ENCODE measurements at regions not wholly inside any gene's neighbourhood (a gene's known extent, or its start where the extent isn't known, plus 50 kb on each side); places are given as distances from the start of the nearest gene placed in this dataset.
A peak's percentile ranks its signal among the peaks of the same experiment; 100 is the strongest.
"Not testable (repeated sequence)": the region's sequence is repeated elsewhere in the genome, so short reads cannot be mapped to it uniquely, and the experiment has no call there.

DNA sequence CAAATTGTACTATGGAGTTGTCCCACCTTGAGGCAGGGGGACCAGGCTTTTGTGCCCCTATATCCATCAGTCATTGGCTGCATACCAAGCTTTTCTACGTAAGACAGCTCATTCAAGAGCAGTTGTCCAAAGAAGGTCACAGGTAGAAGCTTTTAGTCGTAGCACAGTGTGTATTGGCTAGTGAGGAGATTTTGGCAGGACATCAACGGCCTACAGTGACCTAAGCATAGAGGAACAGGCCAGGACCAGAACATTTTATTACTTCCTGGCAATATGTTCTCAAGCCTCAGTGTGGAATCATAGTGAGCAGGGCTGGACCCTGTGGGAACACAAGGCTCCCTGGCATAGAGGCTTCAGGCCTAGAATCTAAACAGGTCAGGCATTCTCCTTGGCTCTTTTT lies 105.4 kb upstream of the ANKRD28 start:
- H3K9me3 ChIP-seq = no peaks in the 10 kb centered on the region
- peaks cover 8 to 23% (median 15%) of the 10 kb centered on the region in 3 donors for H3K4me1 ChIP-seq
- H3K36me3 ChIP-seq = no peaks in the 10 kb centered on the region
- H3K27me3 ChIP-seq = no peaks in the 10 kb centered on the region
- H3K4me3 ChIP-seq = no peak overlapping the region
- H3K27ac ChIP-seq = peak overlapping the region; percentile 78 to 87 (median 84)
- peak; percentile 93 for ATAC-seq
- WGBS, 2 donors (ENCODE audit: low coverage in 1 of 2) = 15 to 38% methylated on average over 3 of the region's 3 CpGs
- TF ChIP-seq POLR2A (IDR thresholded peaks at IDR 0.05) (no peak), CTCF (IDR thresholded peaks at IDR 0.05) (no peak), EP300 (IDR thresholded peaks at IDR 0.05) (peak; percentile 67), POLR2AphosphoS5 (IDR thresholded peaks at IDR 0.05) (peak; percentile 89)

DNA sequence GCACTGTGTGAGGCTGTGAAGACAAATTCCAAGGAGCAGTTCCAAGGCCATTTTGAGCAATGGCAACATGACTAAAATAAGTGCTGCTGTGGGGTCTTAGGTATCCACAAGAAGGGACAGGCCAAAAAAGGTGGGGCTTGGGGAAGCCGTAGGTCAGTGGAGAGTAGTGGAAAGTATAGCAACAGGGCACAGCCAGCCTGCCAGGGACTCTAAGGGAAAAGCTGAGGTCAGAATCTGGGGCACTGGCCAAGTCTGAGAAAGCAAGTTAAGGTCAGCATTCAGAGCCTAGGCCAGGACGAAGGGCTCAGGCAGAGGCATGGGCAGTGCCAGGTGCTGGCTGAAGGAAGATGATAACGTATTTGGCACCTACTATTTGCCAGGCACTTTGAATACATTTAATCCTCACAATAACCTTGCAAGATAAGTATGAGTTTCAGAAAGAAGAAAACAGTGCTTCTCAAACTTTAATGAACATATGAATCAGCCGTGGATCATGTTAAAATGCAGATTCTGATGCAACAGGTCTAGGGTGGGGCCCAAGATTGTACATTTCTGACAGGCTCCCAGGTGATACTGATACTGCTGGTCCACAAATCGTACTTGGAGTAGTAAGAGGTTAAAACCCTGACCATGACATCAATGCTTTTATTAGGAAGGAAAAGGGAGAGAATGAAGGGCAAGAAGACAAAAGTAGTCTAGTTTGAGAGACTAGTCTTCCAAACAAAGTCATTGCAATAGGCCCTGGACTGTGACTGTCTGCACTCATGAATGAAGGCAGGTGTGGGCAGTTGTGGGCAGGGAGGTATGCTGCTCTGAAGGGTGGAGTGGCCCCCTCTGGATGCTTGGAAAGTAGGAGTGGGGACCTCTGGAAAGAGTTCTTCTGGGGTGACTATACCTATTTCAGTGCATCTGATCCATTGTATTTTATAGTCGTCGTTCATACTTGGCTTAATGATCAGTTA lies 106.3 kb upstream of the ANKRD28 start:
- no peak overlapping the region for H3K4me3 ChIP-seq
- H3K27me3 ChIP-seq = no peaks in the 10 kb centered on the region

GRCh38 chr3:15905041-15905440 lies 107.3 kb upstream of the ANKRD28 start:
- ATAC-seq = no peak

More for the DNA sequence above, 106.3 kb upstream of the ANKRD28 start:
- peak overlapping the region; percentile 78 to 87 (median 84) for H3K27ac ChIP-seq
- ATAC-seq = peak; percentile 67
- TF ChIP-seq POLR2AphosphoS5 (IDR thresholded peaks at IDR 0.05) (peak; percentile 12), CTCF (IDR thresholded peaks at IDR 0.05) (no peak)
- WGBS, 2 donors (ENCODE audit: low coverage in 1 of 2) = 60 to 67% methylated on average over 4 to 7 of the region's 7 CpGs
- H3K9me3 ChIP-seq = no peaks in the 10 kb centered on the region
- no peaks in the 10 kb centered on the region for H3K36me3 ChIP-seq
- peaks cover 8 to 23% (median 15%) of the 10 kb centered on the region in 3 donors for H3K4me1 ChIP-seq

DNA sequence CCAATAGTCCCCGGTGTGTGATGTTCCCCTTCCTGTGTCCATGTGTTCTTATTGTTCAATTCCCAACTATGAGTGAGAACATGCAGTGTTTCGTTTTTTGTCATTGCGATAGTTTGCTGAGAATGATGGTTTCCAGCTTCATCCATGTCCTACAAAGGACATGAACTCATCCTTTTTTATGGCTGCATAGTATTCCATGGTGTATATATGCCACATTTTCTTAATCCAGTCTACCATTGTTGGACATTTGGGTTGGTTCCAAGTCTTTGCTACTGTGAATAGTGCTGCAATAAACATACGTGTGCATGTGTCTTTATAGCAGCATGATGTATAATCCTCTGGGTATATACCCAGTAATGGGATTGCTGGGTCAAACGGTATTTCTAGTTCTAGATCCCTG lies 109.6 kb upstream of the ANKRD28 start:
- not testable (repeated sequence) for H3K27me3 ChIP-seq, H3K4me3 ChIP-seq, H3K9me3 ChIP-seq, H3K36me3 ChIP-seq, H3K27ac ChIP-seq, ATAC-seq
- WGBS, 2 donors (ENCODE audit: low coverage in 1 of 2) = 76 to 79% methylated on average over 2 to 4 of the region's 5 CpGs
- H3K4me1 ChIP-seq = peaks cover 8 to 21% (median 15%) of the 10 kb centered on the region in 3 donors

More at GRCh38 chr3:15905041-15905440, 107.3 kb upstream of the ANKRD28 start:
- H3K27ac ChIP-seq = peak overlapping the region in 1 of 4 donors; percentile 83
- no peaks in the 10 kb centered on the region for H3K27me3 ChIP-seq
- H3K9me3 ChIP-seq = no peaks in the 10 kb centered on the region
- peaks cover 8 to 23% (median 15%) of the 10 kb centered on the region in 3 donors for H3K4me1 ChIP-seq
- WGBS, 2 donors (ENCODE audit: low coverage in 1 of 2) = 60 to 89% methylated on average over 1 of the region's 1 CpG
- TF ChIP-seq EP300 (IDR thresholded peaks at IDR 0.05) (no peak), CTCF (IDR thresholded peaks at IDR 0.05) (no peak), POLR2AphosphoS5 (IDR thresholded peaks at IDR 0.05) (no peak), POLR2A (IDR thresholded peaks at IDR 0.05) (no peak)
- no peaks in the 10 kb centered on the region for H3K36me3 ChIP-seq
- H3K4me3 ChIP-seq = no peak overlapping the region

DNA sequence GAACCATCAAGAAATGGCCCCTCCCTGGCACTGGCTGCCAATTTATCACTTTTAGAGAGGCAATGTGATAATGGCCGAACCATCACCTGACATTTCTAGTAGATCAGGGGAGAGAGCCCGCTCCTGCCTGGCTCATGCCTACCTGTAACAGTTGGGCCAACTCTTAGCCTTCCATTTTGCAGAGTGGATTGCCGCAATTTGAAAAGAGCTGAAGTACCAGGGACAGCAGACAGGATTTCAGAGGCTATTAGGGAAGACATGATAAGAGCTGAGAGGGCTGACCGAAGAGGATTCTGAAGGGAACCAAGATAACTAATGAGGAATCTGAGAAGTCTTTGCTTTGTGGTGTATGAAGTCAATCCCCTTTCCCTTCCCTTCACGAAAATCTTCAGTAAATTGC lies 121.2 kb upstream of the ANKRD28 start:
- WGBS, 2 donors (ENCODE audit: low coverage in 1 of 2) = 44 to 66% methylated on average over 2 to 5 of the region's 5 CpGs
- H3K4me3 ChIP-seq = no peak overlapping the region

More for the DNA sequence above, 121.2 kb upstream of the ANKRD28 start:
- H3K4me1 ChIP-seq = no peaks in the 10 kb centered on the region
- no peaks in the 10 kb centered on the region for H3K9me3 ChIP-seq
- H3K27ac ChIP-seq = no peak overlapping the region
- ATAC-seq = no peak
- TF ChIP-seq CTCF (IDR thresholded peaks at IDR 0.05) (no peak), POLR2AphosphoS5 (IDR thresholded peaks at IDR 0.05) (no peak), EP300 (IDR thresholded peaks at IDR 0.05) (no peak), POLR2A (IDR thresholded peaks at IDR 0.05) (no peak)
- H3K27me3 ChIP-seq = no peaks in the 10 kb centered on the region
- H3K36me3 ChIP-seq = no peaks in the 10 kb centered on the region
